HCT116 (cell line): ENCODE measurements at regions not wholly inside any gene's neighbourhood (a gene's known extent, or its start where the extent isn't known, plus 50 kb on each side); places are given as distances from the start of the nearest gene placed in this dataset.

Experiments used
- ATAC-seq: fragments of 200-7000 bp; cut with Tn5 transposase; 2 replicates; pipeline ENCODE4 v1.9.1; 2020; ENCODE audit warnings: mild to moderate bottlenecking, moderate library complexity
- BruUV-seq: library from RNA; stranded (reverse); fragments of 400-500 nt; replicated peaks from 2 replicates; lab custom pipeline; 2021; lab: Mats Ljungman, UMichigan
- CTCF ChIA-PET: fragments of 300-600 bp; sonication (Branson Sonifier 250); formaldehyde crosslinking; loops from one replicate; lab custom pipeline; 2021; ENCODE audit warnings: antibody characterized with exemption; lab: Charles Lee
- POLR2A ChIA-PET: fragments of 300-600, 350-600 bp; sonication (Branson Sonifier 250); formaldehyde crosslinking; loops from one replicate; lab custom pipeline; 2021; ENCODE audit warnings: antibody characterized with exemption; lab: Charles Lee
- RAD21 ChIA-PET, 2 experiments: fragments of 300-600 bp; sonication (Branson Sonifier 250); formaldehyde crosslinking; loops; one replicate each; lab custom pipeline; 2023; ENCODE audit warnings: low total read pairs in 2 of 2; ENCODE audit not compliant: uncharacterized antibody in 2 of 2, unreplicated experiment in 2 of 2, low non-redundant PET in 1 of 2; lab: Charles Lee
- DNase-seq: peaks from one replicate; pipeline ENCODE4 v3.0.0-alpha.2; 2010; ENCODE audit warnings: low read depth, low spot score
- H2AFZ ChIP-seq: fragments of 200-600 bp; shearing (Covaris generic), sonication (generic); 2 replicates; pipeline ENCODE4 v1.6.1; 2017; ENCODE audit warnings: low read depth, mixed run types, mixed read lengths, antibody characterized with exemption, low read length; ENCODE audit not compliant: poor library complexity, severe bottlenecking
- H3K27ac ChIP-seq: 2 replicates; pipeline ENCODE4 v1.5.1; 2012; ENCODE audit warnings: low read depth, low read length
- H3K27me3 ChIP-seq: fragments of 200-600 bp; sonication (generic); 2 replicates; pipeline ENCODE4 v1.6.1; 2016; ENCODE audit warnings: mixed run types, low read length, mixed read lengths; ENCODE audit not compliant: insufficient read depth
- H3K36me3 ChIP-seq, 2 experiments: fragments of 200-500 bp in 1 of 2; fragments of 200-600 bp in 1 of 2; sonication (Bioruptor generic) in 1 of 2; sonication (generic) in 1 of 2; 2 replicates each; pipeline versions ENCODE4 v1.5.1 to v1.6.1; 2014 to 2016; ENCODE audit warnings: low read length in 2 of 2, inconsistent platforms in 1 of 2, mixed read lengths in 1 of 2, mixed run types in 1 of 2; ENCODE audit not compliant: insufficient read depth in 2 of 2, control insufficient read depth in 1 of 2
- H3K4me1 ChIP-seq, 2 experiments: fragments of 200-600 bp in 1 of 2; sonication (generic) in 1 of 2; 2 replicates each; pipeline versions ENCODE4 v1.5.1 to v1.6.1; 2012 to 2017; ENCODE audit warnings: low read length in 2 of 2, inconsistent platforms in 1 of 2, mild to moderate bottlenecking in 1 of 2, mixed read lengths in 1 of 2, mixed run types in 1 of 2, moderate library complexity in 1 of 2; ENCODE audit not compliant: insufficient read depth in 2 of 2, control insufficient read depth in 1 of 2
- H3K4me2 ChIP-seq: fragments of 200-600 bp; sonication (generic); 2 replicates; pipeline ENCODE4 v1.6.1; 2017; ENCODE audit warnings: mixed run types, low read length, mixed read lengths
- H3K4me3 ChIP-seq, 2 experiments: fragments of 200-600 bp in 1 of 2; sonication (generic) in 1 of 2; replicated peaks in 1 of 2; 2 replicates each; pipeline ENCODE4 v1.5.1; 2011 to 2016; ENCODE audit warnings: low read length in 2 of 2, control low read depth in 1 of 2, low read depth in 1 of 2, mild to moderate bottlenecking in 1 of 2, mixed read lengths in 1 of 2, mixed run types in 1 of 2
- H3K79me2 ChIP-seq: fragments of 200-600 bp; sonication (generic); 2 replicates; pipeline ENCODE4 v1.6.1; 2017; ENCODE audit warnings: mild to moderate bottlenecking, mixed run types, low read length, moderate library complexity, mixed read lengths; ENCODE audit not compliant: insufficient read depth
- H3K9ac ChIP-seq: fragments of 200-600 bp; sonication (generic); 2 replicates; pipeline ENCODE4 v1.6.1; 2016; ENCODE audit warnings: low read length, mixed read lengths
- H3K9me2 ChIP-seq: fragments of 200-600 bp; sonication (generic), shearing (Covaris generic); 2 replicates; pipeline ENCODE4 v1.6.1; 2017; ENCODE audit warnings: mixed run types, mild to moderate bottlenecking, moderate library complexity; ENCODE audit not compliant: insufficient read depth
- H3K9me3 ChIP-seq, 2 experiments: fragments of 200-500 bp in 1 of 2; fragments of 200-600 bp in 1 of 2; sonication (Bioruptor generic) in 1 of 2; sonication (generic) in 1 of 2; 2 replicates each; pipeline ENCODE4 v1.6.1; 2014 to 2017; ENCODE audit warnings: low read length in 2 of 2, mixed read lengths in 2 of 2, inconsistent platforms in 1 of 2, low read depth in 1 of 2, mild to moderate bottlenecking in 1 of 2, mixed run types in 1 of 2, moderate library complexity in 1 of 2; ENCODE audit not compliant: control insufficient read depth in 1 of 2, insufficient read depth in 1 of 2
- H4K20me1 ChIP-seq: fragments of 200-600 bp; sonication (generic), shearing (Covaris generic); 2 replicates; pipeline ENCODE4 v1.6.1; 2017; ENCODE audit warnings: mixed run types, mild to moderate bottlenecking, moderate library complexity; ENCODE audit not compliant: insufficient read depth
- CEBPB ChIP-seq: IDR thresholded peaks from 2 replicates; pipeline ENCODE4 v1.6.1; 2012; ENCODE audit warnings: low read depth
- EGR1 ChIP-seq: IDR thresholded peaks from 2 replicates; pipeline ENCODE4 v1.6.1; 2012; ENCODE audit warnings: low read depth
- ELF1 ChIP-seq: IDR thresholded peaks from 2 replicates; pipeline ENCODE4 v1.6.1; 2012; ENCODE audit warnings: low read depth, borderline replicate concordance
- EZH2 ChIP-seq: fragments of 200-600 bp; sonication (generic); IDR thresholded peaks from 2 replicates; pipeline ENCODE4 v1.6.1; 2017; ENCODE audit warnings: antibody characterized with exemption, mixed run types
- EZH2phosphoT487 ChIP-seq: fragments of 200-600 bp; IDR thresholded peaks from 2 replicates; pipeline ENCODE4 v1.6.1; 2018; ENCODE audit warnings: antibody characterized with exemption, borderline replicate concordance
- FOSL1 ChIP-seq: IDR thresholded peaks from 2 replicates; pipeline ENCODE4 v1.6.1; 2012; ENCODE audit warnings: low read depth
- POLR2A ChIP-seq: IDR thresholded peaks from 2 replicates; pipeline ENCODE4 v1.7.0; 2011; ENCODE audit warnings: borderline replicate concordance; ENCODE audit not compliant: insufficient read depth, insufficient read length; ENCODE audit errors: extremely low read depth
- SIN3A ChIP-seq: IDR thresholded peaks from 2 replicates; pipeline ENCODE4 v1.6.1; 2012; ENCODE audit warnings: low read depth
- SRF ChIP-seq: IDR thresholded peaks from 2 replicates; pipeline ENCODE4 v1.6.1; 2012; ENCODE audit warnings: low read depth
- TCF7L2 ChIP-seq: IDR thresholded peaks from 2 replicates; pipeline ENCODE4 v1.7.0; 2011; ENCODE audit warnings: borderline replicate concordance, inconsistent platforms; ENCODE audit not compliant: insufficient read depth, insufficient read length; ENCODE audit errors: extremely low read depth
- ZFX ChIP-seq: fragments of 450-650 bp; IDR thresholded peaks from 2 replicates; pipeline ENCODE4 v1.6.1; 2017
- ZNF274 ChIP-seq: fragments of 200-500 bp; sonication (Bioruptor generic); IDR thresholded peaks from 2 replicates; pipeline ENCODE4 v1.6.1; 2014; ENCODE audit warnings: mild to moderate bottlenecking, low read depth, low read length, inconsistent platforms
- intact Hi-C: fragments of 100-400 bp; cut with micrococcal nuclease; formaldehyde crosslinking; loops from 2 replicates; pipeline ENCODE4 v1.10.0; 2022
- TF ChIP-seq, protein P1 (sequence below), 3 experiments: fragments of 200-600 bp in 1 of 3; sonication (generic) in 1 of 3; IDR thresholded peaks in 2 of 3; conservative IDR thresholded peaks in 1 of 3; 2 replicates each; pipeline ENCODE4 v1.5.1; 2012 to 2017; ENCODE audit warnings: low read depth in 2 of 3, low read length in 2 of 3, antibody characterized with exemption in 1 of 3, borderline replicate concordance in 1 of 3, control low read depth in 1 of 3, mild to moderate bottlenecking in 1 of 3, mixed read lengths in 1 of 3, mixed run types in 1 of 3, moderate library complexity in 1 of 3; ENCODE audit not compliant: insufficient read depth in 1 of 3
- TF ChIP-seq, protein P2 (sequence below): IDR thresholded peaks from 2 replicates; pipeline ENCODE4 v1.6.1; 2012
- TF ChIP-seq, protein P3 (sequence below): IDR thresholded peaks from 2 replicates; pipeline ENCODE4 v1.6.1; 2012

DNA sequence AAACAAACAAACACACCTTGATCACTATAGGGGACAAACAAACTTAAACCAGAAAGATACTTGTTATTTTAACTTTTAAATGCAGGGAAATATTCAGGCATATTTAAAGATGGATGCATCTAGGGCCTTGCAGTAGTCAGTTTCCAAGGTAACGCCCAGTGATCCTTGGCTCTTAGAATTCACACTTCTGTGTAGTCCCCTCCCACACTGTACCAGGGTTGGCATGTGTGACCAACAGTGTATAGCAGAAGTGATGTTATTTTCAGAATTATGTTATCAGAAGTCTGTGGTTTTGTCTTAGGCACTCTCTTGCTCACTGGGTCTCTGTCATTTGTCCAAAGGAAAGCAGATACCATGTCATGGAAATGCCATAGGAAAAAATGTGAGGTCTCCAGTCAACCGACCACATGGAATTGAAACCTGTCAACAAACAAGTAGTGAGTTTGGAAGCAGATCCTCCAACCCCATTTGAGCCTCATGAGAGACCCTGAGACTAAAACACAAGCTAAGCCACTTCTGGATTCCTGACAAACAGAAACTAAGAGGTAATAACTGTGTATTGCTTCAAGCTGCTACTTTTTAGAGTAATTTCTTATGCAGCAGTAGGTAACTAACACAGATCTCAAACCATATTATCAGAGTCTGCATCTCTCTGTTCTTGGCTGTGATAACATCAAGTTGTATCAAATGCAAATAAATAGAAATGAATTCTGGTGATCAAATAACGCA lies 670.3 kb downstream of the KCTD8 start:
- Histone ChIP-seq H2AFZ (no peak overlapping the region), H3K27me3 (no peaks in the 10 kb centered on the region), H3K79me2 (no peaks in the 10 kb centered on the region), H3K4me1 (no peaks in the 10 kb centered on the region), H4K20me1 (no peaks in the 10 kb centered on the region), H3K4me2 (no peak overlapping the region), H3K9ac (no peak overlapping the region), H3K4me3 (no peak overlapping the region), H3K9me3 (peaks cover 0 to 15% of the 10 kb centered on the region in 2 experiments; a peak in 2 of 4 replicates), H3K9me2 (no peaks in the 10 kb centered on the region), H3K27ac (no peak overlapping the region), H3K36me3 (no peaks in the 10 kb centered on the region)
- TF ChIP-seq ZFX, result no peak
- no peak for TF ChIP-seq ELF1
- no peak for TF ChIP-seq FOSL1
- DNase-seq (no peak), ATAC-seq (no peak)
- BruUV-seq, result no TSS peak
- RAD21 ChIA-PET, result no interaction called here
- CTCF ChIA-PET, result no interaction called here
- POLR2A ChIA-PET, result no interaction called here
- intact Hi-C loops, result no loop called here

DNA sequence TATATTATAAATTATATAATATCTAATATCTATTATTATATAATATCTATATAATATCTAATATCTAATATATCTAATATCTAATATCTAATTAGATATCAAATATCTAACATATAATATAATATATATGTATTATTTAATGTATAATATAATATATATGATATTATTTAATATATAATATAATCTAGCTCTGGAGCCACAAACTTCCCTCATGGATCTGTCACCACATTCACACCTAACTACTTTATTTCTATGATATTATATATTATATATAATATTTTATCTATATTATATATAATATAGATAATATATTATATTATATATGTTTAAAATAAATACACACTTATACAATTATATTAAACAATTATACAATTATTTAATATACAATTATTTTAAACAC lies 667.5 kb downstream of the KCTD8 start:
- Histone ChIP-seq H3K27me3 (no peaks in the 10 kb centered on the region), H3K9ac (no peak overlapping the region), H3K4me1 (no peaks in the 10 kb centered on the region), H3K9me3 (peaks cover 0 to 19% of the 10 kb centered on the region in 2 experiments; a peak in 2 of 4 replicates), H3K36me3 (no peaks in the 10 kb centered on the region), H3K79me2 (no peaks in the 10 kb centered on the region), H4K20me1 (no peaks in the 10 kb centered on the region), H3K9me2 (no peaks in the 10 kb centered on the region), H3K4me2 (no peak overlapping the region), H3K27ac (no peak overlapping the region), H2AFZ (no peak overlapping the region), H3K4me3 (no peak overlapping the region)
- no peak for ATAC-seq
- ChIA-PET POLR2A (no interaction called here), RAD21 (no interaction called here), CTCF (no interaction called here)
- TF ChIP-seq ELF1 (no peak), ZFX (no peak), EZH2phosphoT487 (no peak), TCF7L2 (no peak), EZH2 (no peak), EGR1 (no peak), ZNF274 (no peak), POLR2A (no peak), CEBPB (no peak), SRF (no peak), FOSL1 (no peak), SIN3A (no peak)
- TF ChIP-seq, protein P1, sequence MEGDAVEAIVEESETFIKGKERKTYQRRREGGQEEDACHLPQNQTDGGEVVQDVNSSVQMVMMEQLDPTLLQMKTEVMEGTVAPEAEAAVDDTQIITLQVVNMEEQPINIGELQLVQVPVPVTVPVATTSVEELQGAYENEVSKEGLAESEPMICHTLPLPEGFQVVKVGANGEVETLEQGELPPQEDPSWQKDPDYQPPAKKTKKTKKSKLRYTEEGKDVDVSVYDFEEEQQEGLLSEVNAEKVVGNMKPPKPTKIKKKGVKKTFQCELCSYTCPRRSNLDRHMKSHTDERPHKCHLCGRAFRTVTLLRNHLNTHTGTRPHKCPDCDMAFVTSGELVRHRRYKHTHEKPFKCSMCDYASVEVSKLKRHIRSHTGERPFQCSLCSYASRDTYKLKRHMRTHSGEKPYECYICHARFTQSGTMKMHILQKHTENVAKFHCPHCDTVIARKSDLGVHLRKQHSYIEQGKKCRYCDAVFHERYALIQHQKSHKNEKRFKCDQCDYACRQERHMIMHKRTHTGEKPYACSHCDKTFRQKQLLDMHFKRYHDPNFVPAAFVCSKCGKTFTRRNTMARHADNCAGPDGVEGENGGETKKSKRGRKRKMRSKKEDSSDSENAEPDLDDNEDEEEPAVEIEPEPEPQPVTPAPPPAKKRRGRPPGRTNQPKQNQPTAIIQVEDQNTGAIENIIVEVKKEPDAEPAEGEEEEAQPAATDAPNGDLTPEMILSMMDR (IDR thresholded peaks at IDR 0.05 in 2 of 3, conservative IDR thresholded peaks at IDR 0.05 in 1 of 3; ENCODE audit: borderline replicate concordance in 1 of 3, insufficient read depth in 1 of 3, low read depth in 2 of 3, low read length in 2 of 3), result no peak
- TF ChIP-seq, protein P2, sequence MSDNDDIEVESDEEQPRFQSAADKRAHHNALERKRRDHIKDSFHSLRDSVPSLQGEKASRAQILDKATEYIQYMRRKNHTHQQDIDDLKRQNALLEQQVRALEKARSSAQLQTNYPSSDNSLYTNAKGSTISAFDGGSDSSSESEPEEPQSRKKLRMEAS, result no peak
- TF ChIP-seq, protein P3, sequence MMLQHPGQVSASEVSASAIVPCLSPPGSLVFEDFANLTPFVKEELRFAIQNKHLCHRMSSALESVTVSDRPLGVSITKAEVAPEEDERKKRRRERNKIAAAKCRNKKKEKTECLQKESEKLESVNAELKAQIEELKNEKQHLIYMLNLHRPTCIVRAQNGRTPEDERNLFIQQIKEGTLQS, result no peak
- no peak for DNase-seq
- intact Hi-C loops, result no loop called here
- no TSS peak for BruUV-seq
